ENCODE measurements at regions not wholly inside any gene's neighbourhood (a gene's known extent, or its start where the extent isn't known, plus 50 kb on each side); places are given as distances from the start of the nearest gene placed in this dataset.

DNA sequence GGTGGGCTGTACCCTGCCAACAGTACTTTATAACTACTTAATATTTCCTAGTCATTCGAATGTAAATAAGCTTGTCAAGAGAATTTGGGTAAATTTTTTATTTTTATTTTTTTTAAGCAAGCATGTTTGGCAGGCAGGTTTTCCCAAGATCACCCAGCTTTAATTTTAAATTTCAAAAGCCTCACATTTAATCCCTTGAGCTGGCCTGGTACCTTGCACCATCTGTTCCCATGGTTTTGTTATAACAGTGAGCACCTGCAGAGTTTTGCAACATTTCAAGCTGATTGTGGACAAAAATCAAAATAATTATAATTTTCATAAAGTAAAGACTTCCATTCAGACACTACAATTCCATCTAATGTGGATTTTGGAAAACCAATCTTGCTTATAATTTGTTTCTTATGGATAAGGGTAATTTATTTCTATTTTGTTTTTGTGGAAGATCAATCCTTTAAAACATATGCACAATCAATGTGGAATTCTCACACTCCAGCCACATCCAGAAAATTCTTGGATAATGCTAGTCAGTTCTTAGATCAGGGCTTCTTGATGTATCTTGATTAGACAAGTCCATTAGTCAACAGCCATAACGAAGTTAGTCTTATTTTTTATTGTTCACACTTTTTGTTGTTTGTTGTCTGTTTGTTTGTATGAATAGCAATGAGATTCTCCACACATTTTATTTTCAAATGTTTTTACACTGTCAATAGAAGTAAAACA, 689.3 kb downstream of the NR4A2 start:
- Histone ChIP-seq H2AFZ (ENCODE audit: low read length) (no peak overlapping the region), H3K9me2 (ENCODE audit: insufficient read depth, low read length) (no peaks in the 10 kb centered on the region), H3K4me2 (ENCODE audit: low read length) (no peak overlapping the region), H3K36me3 (ENCODE audit: insufficient read depth, low read length) (no peaks in the 10 kb centered on the region), H4K20me1 (ENCODE audit: insufficient read depth, low read length) (no peaks in the 10 kb centered on the region), H3K79me2 (ENCODE audit: insufficient read depth, low read depth, low read length) (no peaks in the 10 kb centered on the region), H3K4me1 (ENCODE audit: insufficient read depth, low read length, poor library complexity, severe bottlenecking) (no peaks in the 10 kb centered on the region), H3K4me3 (ENCODE audit: low read depth, low read length, poor library complexity, severe bottlenecking) (no peak overlapping the region), H3K27ac (ENCODE audit: low read depth, low read length, poor library complexity, severe bottlenecking) (no peak overlapping the region), H3K9me3 (ENCODE audit: low read length) (no peaks in the 10 kb centered on the region)
- DNase-seq (ENCODE audit: low spot score), result no peak
- BruUV-seq (replicated peaks), result no TSS peak
- TF ChIP-seq, protein P1, sequence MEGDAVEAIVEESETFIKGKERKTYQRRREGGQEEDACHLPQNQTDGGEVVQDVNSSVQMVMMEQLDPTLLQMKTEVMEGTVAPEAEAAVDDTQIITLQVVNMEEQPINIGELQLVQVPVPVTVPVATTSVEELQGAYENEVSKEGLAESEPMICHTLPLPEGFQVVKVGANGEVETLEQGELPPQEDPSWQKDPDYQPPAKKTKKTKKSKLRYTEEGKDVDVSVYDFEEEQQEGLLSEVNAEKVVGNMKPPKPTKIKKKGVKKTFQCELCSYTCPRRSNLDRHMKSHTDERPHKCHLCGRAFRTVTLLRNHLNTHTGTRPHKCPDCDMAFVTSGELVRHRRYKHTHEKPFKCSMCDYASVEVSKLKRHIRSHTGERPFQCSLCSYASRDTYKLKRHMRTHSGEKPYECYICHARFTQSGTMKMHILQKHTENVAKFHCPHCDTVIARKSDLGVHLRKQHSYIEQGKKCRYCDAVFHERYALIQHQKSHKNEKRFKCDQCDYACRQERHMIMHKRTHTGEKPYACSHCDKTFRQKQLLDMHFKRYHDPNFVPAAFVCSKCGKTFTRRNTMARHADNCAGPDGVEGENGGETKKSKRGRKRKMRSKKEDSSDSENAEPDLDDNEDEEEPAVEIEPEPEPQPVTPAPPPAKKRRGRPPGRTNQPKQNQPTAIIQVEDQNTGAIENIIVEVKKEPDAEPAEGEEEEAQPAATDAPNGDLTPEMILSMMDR (conservative IDR thresholded peaks at IDR 0.05; ENCODE audit: low read length), result no peak
- TF ChIP-seq EZH2phosphoT487 (IDR thresholded peaks at IDR 0.05; ENCODE audit: borderline replicate concordance, low read depth, low read length), result no peak
- CTCF ChIA-PET (ENCODE audit: unreplicated experiment), result no interaction called here
- POLR2A ChIA-PET, result no interaction called here
- intact Hi-C loops (cut with micrococcal nuclease; ENCODE audit: unreplicated experiment), result no loop called here

DNA sequence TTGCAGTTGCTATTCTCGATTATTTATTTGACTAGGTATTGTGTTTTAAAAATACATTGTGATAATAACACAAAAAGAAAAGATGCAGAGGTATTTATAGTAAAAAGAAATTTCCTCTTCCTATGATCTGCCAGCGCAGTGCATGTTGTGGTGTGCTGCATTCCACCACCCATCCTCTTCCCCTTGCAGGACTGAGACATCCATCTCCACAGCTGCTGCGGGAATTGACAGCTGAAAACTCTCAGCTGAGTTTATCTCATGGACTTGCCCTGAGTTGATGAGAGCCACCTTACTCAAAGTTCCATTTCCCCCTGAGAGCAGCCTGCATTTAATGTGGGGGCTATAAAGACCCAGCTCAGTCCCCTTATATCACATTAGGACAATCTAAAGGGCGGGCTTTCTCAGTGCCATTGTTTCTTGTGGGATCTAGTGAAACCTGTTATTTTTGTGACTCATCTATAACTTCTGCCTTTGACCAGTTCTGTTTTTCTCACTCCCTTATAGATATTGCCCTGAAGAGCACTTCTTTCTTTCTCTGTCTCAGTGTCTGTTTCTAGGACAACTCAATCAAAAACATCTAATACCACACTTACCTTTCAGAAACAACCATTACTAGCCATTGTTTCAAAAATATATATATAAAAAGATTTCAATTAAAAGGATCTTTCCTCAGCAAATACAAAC, 698.5 kb downstream of the NR4A2 start:
- Histone ChIP-seq H3K4me3 (ENCODE audit: low read depth, low read length, poor library complexity, severe bottlenecking) (no peak overlapping the region), H3K4me1 (ENCODE audit: insufficient read depth, low read length, poor library complexity, severe bottlenecking) (no peaks in the 10 kb centered on the region), H4K20me1 (ENCODE audit: insufficient read depth, low read length) (no peaks in the 10 kb centered on the region), H3K27ac (ENCODE audit: low read depth, low read length, poor library complexity, severe bottlenecking) (no peak overlapping the region), H3K9me2 (ENCODE audit: insufficient read depth, low read length) (no peaks in the 10 kb centered on the region), H3K36me3 (ENCODE audit: insufficient read depth, low read length) (no peaks in the 10 kb centered on the region), H3K9me3 (ENCODE audit: low read length) (no peaks in the 10 kb centered on the region), H2AFZ (ENCODE audit: low read length) (no peak overlapping the region), H3K79me2 (ENCODE audit: insufficient read depth, low read depth, low read length) (no peaks in the 10 kb centered on the region), H3K4me2 (ENCODE audit: low read length) (no peak overlapping the region)
- TF ChIP-seq EZH2phosphoT487 (IDR thresholded peaks at IDR 0.05; ENCODE audit: borderline replicate concordance, low read depth, low read length), result no peak
- TF ChIP-seq, protein P1 (conservative IDR thresholded peaks at IDR 0.05; ENCODE audit: low read length), result no peak
- intact Hi-C loops (cut with micrococcal nuclease; ENCODE audit: unreplicated experiment), result no loop called here
- ChIA-PET POLR2A (no interaction called here), CTCF (ENCODE audit: unreplicated experiment) (no interaction called here)
- no peak for DNase-seq (ENCODE audit: low spot score)
- BruUV-seq (replicated peaks), result no TSS peak
